ENCODE measurements at regions not wholly inside any gene's neighbourhood (a gene's known extent, or its start where the extent isn't known, plus 50 kb on each side); places are given as distances from the start of the nearest gene placed in this dataset.

DNA sequence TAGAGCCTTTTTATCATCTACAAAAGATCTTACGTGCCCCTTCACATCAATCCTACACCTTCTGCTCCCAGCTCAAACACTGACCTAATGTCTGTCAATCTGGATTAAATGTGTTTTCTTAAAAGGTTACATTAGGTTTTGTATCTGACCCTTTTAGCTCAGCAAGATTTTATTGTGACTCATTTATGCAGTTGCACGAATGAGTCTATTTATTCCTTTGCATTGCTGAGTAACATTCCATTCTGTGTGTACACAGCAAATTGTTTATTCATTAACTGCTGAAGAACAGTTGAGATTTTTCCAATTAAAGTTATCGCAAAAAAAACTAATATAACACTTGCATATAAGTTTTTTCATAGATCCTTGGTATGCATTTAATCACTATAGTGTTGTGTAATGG is 253.9 kb upstream of the GPC6 start:
- H3K27me3 ChIP-seq (replicated peaks in 1 of 4; ENCODE audit: control insufficient read depth in 3 of 4, extremely low read depth in 1 of 4, insufficient read depth in 3 of 4, low read length in 3 of 4), result no peaks in the 10 kb centered on the region
- no peak overlapping the region for H4K91ac ChIP-seq (replicated peaks; ENCODE audit: insufficient read length, low read length)
- no peak overlapping the region for H2AFZ ChIP-seq (ENCODE audit: low read length)
- no peak overlapping the region for H2BK120ac ChIP-seq (replicated peaks; ENCODE audit: low read depth, low read length)
- no peak overlapping the region for H3K56ac ChIP-seq (replicated peaks; ENCODE audit: insufficient read length, low read depth, low read length)
- DNase-seq (ENCODE audit: low read depth in 1 of 2, low spot score in 2 of 2) (no peak), FAIRE-seq (no peak)
- no peak overlapping the region for H2AK5ac ChIP-seq (ENCODE audit: low read depth, low read length)
- no peak overlapping the region for H3K18ac ChIP-seq (ENCODE audit: extremely low read depth, low read length)
- no peaks in the 10 kb centered on the region for H3K23me2 ChIP-seq (ENCODE audit: low read depth, low read length)
- ChIA-PET CTCF (ENCODE audit: partially characterized antibody) (no interaction called here), POLR2A (ENCODE audit: partially characterized antibody) (no interaction called here)
- no peak overlapping the region for H3K9ac ChIP-seq (replicated peaks in 1 of 4; ENCODE audit: extremely low read depth in 1 of 4, low read depth in 3 of 4, low read length in 3 of 4)
- H2BK15ac ChIP-seq (ENCODE audit: low read length), result no peak overlapping the region
- no peak overlapping the region for H3K4me2 ChIP-seq (ENCODE audit: insufficient read depth in 1 of 2, low read depth in 2 of 2, low read length in 2 of 2)
- H3K4me1 ChIP-seq (replicated peaks in 1 of 4; ENCODE audit: control insufficient read depth in 3 of 4, insufficient read depth in 4 of 4, low read length in 3 of 4), result no peaks in the 10 kb centered on the region
- H3K27ac ChIP-seq (ENCODE audit: low read depth, low read length), result no peak overlapping the region
- no peak overlapping the region for H3K4ac ChIP-seq (replicated peaks; ENCODE audit: insufficient read length, low read depth, low read length)
- H3K36me3 ChIP-seq (ENCODE audit: control insufficient read depth in 2 of 4, insufficient read depth in 4 of 4, low read length in 3 of 4), result no peaks in the 10 kb centered on the region
- H2BK20ac ChIP-seq (ENCODE audit: low read length), result no peak overlapping the region
- TF ChIP-seq RBBP5 (IDR thresholded peaks at IDR 0.05; ENCODE audit: borderline replicate concordance, low read depth, low read length) (no peak), SP1 (IDR thresholded peaks at IDR 0.05; ENCODE audit: low read depth, low read length) (no peak), BCL11A (IDR thresholded peaks at IDR 0.05; ENCODE audit: low read depth in 2 of 2, low read length in 2 of 2) (no peak)
- no peak overlapping the region for H3K4me3 ChIP-seq (ENCODE audit: extremely low read depth in 1 of 4, insufficient read depth in 2 of 4, low read depth in 3 of 4, low read length in 4 of 4)
- no peak overlapping the region for H4K8ac ChIP-seq (ENCODE audit: extremely low read depth, insufficient read depth, low read length)
- H3K9me3 ChIP-seq (ENCODE audit: insufficient read depth in 2 of 2, low read depth in 1 of 2, low read length in 1 of 2), result no peaks in the 10 kb centered on the region
- H3K79me2 ChIP-seq (ENCODE audit: control insufficient read depth in 1 of 2, insufficient read depth in 2 of 2, low read length in 2 of 2), result no peaks in the 10 kb centered on the region
- H3K14ac ChIP-seq (ENCODE audit: insufficient read length), result no peak overlapping the region
- 97% methylated on average over 3 of the region's 3 CpGs; no CpG with 5 or more reads in 1 of the 2 experiments for WGBS, 2 experiments (ENCODE audit: extremely low coverage in 1 of 2, insufficient coverage in 1 of 2, insufficient read length in 1 of 2, insufficient replicate concordance in 2 of 2, low coverage in 1 of 2, low lambda C conversion rate in 2 of 2, missing lambda C conversion rate in 1 of 2)
- H2BK12ac ChIP-seq (ENCODE audit: low read depth, low read length), result no peak overlapping the region
- H2BK5ac ChIP-seq (ENCODE audit: low read depth, low read length), result no peak overlapping the region
- H3K79me1 ChIP-seq (ENCODE audit: low read depth, low read length), result no peaks in the 10 kb centered on the region
- H3K23ac ChIP-seq (ENCODE audit: insufficient read length), result no peak overlapping the region
- no peak overlapping the region for H4K5ac ChIP-seq (ENCODE audit: insufficient read length, low read depth, low read length)
- H4K20me1 ChIP-seq (replicated peaks in 1 of 2; ENCODE audit: control insufficient read depth in 1 of 2, insufficient read depth in 2 of 2, low read length in 2 of 2), result no peaks in the 10 kb centered on the region
